ENCODE measurements at regions not wholly inside any gene's neighbourhood (a gene's known extent, or its start where the extent isn't known, plus 50 kb on each side); places are given as distances from the start of the nearest gene placed in this dataset.
"Not testable (repeated sequence)": the region's sequence is repeated elsewhere in the genome, so short reads cannot be mapped to it uniquely, and the experiment has no call there.

GRCh38 chr10:33732161-33732680 lies 397.8 kb upstream of the NRP1 start:
- no peak for DNase-seq

GRCh38 chr10:33731322-33731721 lies 396.9 kb upstream of the NRP1 start:
- no peak for DNase-seq

DNA sequence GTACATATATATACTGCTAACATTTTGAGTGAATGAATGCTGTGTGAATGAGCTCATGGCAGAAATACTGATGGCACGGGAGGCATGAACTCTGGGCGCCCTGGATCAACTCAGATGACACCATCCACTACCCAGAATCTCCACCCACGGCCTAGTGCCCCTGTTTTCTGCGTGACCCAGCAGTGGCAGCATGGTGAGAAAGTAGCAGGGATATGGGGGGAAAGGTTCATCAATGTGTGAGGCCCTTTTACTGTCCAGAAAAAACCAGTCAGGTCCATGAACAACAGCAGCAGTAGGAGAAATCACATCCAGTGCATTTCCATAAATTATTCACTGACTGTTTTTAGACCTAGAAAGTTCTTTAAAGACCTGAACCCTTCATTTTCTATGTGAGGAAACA lies 391.0 kb upstream of the NRP1 start:
- DNase-seq, result no peak

DNA sequence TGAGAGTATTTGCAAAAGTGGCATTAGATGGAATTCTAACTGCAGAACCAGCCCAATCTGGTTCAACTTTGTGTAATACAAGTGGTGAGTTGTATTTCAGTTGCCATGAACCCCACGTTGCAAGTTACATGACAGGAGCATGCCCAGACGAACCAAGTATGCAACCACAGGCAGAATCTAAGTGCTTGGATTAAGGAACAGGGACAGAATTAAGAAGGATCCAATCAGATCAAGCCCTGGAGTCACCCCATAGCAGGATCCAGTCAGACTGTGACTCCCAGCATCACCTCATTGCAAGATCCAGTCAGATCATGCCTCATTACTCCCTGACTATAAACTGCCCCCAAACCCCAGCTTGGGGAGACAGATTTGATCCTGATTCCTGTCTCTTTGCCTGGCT lies 388.7 kb upstream of the NRP1 start:
- DNase-seq, result no peak

DNA sequence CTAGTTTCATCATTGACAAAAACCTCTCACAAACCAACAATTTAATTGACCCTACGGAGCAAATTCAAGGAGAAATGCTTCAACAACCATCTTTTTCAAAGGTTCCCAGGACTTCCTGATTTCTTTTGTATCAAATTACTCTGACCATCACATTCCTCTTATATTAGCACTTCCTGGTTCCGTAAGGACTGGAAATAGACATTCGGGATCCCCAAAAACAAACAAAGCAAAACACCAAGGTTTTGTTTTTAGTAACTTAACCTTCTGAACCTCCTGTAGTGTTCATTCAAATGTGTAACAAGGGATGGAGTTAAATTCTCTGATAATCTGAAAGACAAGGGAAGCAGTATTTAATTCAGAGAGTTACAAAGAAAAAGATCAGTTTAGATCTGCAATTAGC lies 387.6 kb upstream of the NRP1 start:
- no peak for DNase-seq

GRCh38 chr10:33721509-33721908 lies 387.0 kb upstream of the NRP1 start:
- no peak for DNase-seq

DNA sequence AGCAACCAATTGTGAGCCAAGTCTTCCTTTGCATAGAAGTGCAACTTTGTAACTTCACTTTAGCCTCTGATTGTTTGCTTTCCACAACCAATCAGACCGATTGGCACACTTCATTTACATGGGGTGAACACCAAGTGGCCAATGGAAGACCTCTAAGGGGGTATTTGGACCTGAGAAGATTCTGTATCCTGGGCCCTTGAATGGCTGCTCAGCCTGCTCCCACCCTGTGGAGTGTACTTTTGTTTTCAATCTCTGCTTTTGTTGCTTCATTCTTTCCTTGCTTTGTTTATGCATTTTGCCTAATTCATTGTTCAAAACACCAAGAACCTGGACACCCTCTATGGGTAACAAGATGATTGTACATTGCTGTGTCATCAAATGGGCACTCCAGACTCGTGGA lies 385.7 kb upstream of the NRP1 start:
- no peak for DNase-seq

GRCh38 chr10:33719005-33719703 lies 384.7 kb upstream of the NRP1 start:
- DNase-seq, result no peak

GRCh38 chr10:33716501-33717267 lies 382.2 kb upstream of the NRP1 start:
- DNase-seq, result no peak

GRCh38 chr10:33715303-33715975 lies 381.0 kb upstream of the NRP1 start:
- no peak for DNase-seq

DNA sequence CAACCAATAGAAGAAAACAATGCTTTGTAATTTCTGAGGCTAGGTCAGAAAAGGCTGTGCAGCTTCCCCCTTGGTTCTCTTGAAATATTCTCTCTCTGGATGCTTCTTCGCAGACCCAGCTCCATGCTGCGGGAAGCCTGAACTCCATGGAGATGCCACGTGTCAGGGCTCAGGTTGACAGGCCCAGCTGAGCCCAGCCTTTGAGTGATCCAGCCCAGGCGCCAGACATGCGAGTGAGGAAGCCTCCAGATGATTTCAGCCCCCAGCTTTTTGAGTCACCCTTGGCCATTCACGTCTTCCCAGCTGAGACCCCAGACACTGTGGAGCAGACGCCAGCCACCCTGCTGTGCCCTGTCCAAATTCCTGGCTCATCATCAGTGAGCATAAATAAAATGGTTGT lies 378.4 kb upstream of the NRP1 start:
- DNase-seq, result no peak

- DNase-seq, result no peak
These were observed 375.5 kb upstream of the NRP1 start for GRCh38 chr10:33710006-33710405.

DNA sequence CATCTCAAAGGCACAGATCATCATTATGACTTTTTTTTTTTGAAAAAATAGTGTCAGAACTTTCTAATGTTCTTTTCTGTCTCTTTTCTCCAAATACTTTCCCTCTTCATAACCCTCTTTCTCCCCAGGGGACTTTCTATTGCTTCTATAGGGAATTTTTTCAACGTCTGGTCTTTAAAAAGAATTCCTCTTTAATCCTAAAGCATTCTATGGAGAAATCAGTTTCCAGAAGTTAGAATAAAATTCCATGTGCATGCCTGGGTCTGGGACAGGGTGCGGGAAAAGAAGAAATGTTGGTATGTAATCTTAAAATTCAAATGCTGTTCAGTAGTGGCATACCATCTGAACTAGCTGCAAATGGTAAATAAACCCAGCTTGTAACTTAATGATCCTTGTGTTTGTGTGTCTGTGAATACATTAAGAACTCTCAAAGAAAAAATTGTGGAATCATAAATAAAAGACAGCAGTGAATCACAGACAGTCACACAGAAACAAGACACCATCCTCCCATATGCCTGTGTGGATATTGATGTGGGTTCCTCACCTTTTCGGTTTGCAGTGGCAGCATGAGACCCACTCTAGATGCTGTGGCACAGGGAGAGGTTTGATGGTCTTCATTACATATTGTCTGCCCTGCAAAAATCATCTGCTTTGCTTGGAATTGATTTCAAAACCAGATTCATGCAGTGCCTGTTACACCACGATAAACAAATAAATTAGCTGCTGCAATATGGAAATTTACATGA lies 374.7 kb upstream of the NRP1 start:
- DNase-seq, result no peak

DNA sequence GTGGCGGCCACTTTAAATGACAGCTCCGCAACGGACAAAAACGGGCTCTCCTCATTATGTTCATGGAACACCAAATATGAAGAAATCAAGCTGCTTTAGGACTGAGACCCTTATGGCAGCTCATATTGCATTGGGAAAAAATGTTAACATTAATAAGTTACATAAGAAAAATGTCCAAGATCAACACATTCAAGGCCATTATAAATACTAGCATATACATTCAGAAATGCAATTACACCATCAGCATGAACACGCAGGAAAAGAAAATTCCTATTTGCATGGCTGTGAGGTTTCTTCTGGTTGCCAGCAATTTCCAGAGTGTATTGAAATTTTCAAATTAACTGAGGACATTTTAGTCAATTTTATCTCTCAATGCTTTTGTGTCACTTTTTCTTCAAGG lies 374.1 kb upstream of the NRP1 start:
- DNase-seq, result no peak

DNA sequence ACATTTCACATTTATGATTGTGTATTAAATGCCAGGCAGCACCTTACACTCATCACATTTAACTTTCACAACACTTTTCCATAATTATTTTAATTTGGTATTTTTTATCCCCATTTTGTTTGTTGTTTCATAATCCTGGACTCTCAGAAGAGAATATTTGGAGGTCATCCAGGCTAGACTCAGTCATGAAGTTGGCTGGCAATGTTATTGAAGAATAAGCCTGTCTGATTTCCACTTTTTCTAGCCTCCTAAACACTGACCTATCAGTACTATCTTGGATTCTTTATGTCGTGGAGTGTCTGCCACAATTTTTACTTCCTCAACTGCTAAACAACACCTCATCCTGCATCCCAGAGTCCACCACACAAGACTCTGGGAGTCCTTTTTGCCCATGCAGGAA lies 372.3 kb upstream of the NRP1 start:
- no peak for DNase-seq

GRCh38 chr10:33706191-33706590 lies 371.7 kb upstream of the NRP1 start:
- DNase-seq, result no peak

- no peak for DNase-seq
These were observed 369.9 kb upstream of the NRP1 start for GRCh38 chr10:33704214-33704830.

DNA sequence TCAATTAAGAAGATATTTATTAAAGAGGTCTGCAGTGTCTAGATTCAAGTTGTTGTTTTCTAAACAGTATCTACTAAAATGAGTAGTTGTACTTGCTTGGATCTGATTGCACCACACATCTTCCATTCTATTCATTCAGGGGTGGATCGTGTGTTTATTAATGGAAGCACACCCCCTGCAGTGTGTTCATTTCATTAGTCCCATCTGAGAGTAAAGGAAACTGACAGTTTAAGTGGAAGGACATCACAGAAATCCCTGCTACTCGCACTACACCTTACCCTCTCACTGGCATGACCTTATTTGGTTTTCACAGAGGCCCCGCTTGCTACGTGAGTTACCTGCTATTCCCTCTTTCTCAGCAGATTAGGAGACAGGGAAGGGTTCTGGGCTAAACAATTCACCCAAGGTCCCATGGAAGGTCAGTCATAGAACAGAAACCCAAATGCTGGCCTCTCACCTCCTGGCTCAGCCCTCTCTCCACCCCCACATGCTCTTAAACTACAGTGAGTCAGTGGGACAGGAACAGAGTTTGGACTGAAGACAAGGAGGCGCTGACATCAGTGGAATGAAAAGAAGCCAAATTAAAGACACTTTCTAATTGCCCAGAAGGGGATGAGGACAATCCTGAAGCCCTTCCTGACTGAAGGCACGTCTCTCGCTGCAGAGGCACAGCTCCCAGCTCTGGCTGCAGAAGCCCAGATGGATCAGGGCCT lies 369.2 kb upstream of the NRP1 start:
- DNase-seq, result no peak

GRCh38 chr10:33698033-33698432 lies 363.6 kb upstream of the NRP1 start:
- DNase-seq, result no peak

- DNase-seq, result no peak
These were observed 362.5 kb upstream of the NRP1 start for GRCh38 chr10:33697016-33697415.

DNA sequence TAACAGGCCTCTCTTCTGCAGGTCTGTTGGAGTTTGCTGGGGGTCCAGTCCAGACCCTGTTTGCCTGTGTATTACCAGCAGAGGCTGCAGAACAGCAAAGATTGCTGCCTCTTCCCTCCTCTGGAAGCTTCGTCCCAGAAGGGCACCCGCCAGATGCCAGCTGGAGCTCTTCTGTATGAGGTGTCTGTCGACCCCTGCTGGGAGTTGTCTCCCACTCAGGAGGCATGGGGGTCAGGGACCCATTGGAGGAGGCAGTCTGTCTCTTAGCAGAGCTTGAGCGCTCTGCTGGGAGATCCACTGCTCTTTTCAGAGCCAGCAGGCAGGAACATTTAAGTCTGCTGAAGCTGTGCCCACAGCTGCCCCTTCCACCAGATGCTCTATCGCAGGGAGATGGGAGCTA lies 361.1 kb upstream of the NRP1 start:
- no peak for DNase-seq

DNA sequence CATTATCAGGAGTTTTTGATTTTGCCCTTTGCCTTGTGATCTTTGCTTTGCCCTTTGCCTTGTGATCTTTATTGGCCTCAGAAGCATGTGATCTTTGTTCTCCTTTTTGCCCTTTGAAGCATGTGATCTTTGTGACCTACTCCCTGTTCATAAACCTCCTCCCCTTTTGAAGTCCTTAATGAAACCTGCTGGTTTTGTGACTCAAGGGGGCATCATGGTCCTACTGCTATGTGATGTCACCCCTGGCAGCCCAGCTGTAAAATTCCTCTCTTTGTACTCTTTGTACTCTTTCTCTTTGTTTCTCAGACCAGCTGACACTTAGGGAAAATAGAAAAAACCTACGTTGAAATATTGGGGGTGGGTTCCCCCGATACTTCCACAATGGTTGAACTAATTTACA lies 356.1 kb upstream of the NRP1 start:
- not testable (repeated sequence) for DNase-seq

All from bone marrow (tissue), 2 donors.